Uterus (tissue), 2 donors: ENCODE measurements at regions not wholly inside any gene's neighbourhood (a gene's known extent, or its start where the extent isn't known, plus 50 kb on each side); places are given as distances from the start of the nearest gene placed in this dataset.

Source experiments
- POLR2A ChIP-seq, 2 donors: fragments of 450-650 bp; IDR thresholded peaks; one replicate each; pipeline ENCODE4 v1.6.1; 2016; ENCODE audit warnings: antibody characterized with exemption in 2 of 2, mild to moderate bottlenecking in 1 of 2, moderate library complexity in 1 of 2
- TF ChIP-seq, protein P1 (sequence below), 4 experiments: fragments of 200-600 bp in 2 of 4; fragments of 450-650 bp in 2 of 4; sonication (generic) in 2 of 4; IDR thresholded peaks; one replicate each; pipeline ENCODE4 v1.5.1; 2016 to 2019; ENCODE audit warnings: antibody characterized with exemption in 4 of 4, mild to moderate bottlenecking in 2 of 4, moderate library complexity in 1 of 4

DNA sequence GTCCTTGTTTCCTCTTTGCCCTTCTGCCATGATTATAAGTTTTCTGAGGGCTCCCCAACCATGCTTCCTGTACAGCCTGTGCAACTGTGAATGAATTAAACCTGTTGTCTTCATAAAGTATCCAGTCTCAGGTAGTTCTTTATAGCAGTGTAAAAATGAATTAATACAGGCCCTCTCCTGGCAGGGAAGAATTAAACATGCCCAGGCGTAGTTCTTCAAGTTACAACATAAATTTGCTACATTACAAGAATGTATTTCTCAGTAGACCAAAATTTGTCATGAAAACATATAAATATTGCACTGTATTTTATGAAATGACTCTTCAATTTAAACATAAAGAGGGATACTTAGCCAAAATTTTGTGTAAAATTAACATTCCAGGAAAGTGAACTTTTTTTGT is 1089.9 kb upstream of the PCDH10 start:
- TF ChIP-seq, protein P1, sequence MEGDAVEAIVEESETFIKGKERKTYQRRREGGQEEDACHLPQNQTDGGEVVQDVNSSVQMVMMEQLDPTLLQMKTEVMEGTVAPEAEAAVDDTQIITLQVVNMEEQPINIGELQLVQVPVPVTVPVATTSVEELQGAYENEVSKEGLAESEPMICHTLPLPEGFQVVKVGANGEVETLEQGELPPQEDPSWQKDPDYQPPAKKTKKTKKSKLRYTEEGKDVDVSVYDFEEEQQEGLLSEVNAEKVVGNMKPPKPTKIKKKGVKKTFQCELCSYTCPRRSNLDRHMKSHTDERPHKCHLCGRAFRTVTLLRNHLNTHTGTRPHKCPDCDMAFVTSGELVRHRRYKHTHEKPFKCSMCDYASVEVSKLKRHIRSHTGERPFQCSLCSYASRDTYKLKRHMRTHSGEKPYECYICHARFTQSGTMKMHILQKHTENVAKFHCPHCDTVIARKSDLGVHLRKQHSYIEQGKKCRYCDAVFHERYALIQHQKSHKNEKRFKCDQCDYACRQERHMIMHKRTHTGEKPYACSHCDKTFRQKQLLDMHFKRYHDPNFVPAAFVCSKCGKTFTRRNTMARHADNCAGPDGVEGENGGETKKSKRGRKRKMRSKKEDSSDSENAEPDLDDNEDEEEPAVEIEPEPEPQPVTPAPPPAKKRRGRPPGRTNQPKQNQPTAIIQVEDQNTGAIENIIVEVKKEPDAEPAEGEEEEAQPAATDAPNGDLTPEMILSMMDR (IDR thresholded peaks at IDR 0.05): no peak
- TF ChIP-seq POLR2A (IDR thresholded peaks at IDR 0.05): no peak
